HCT116 (cell line): ENCODE measurements at regions not wholly inside any gene's neighbourhood (a gene's known extent, or its start where the extent isn't known, plus 50 kb on each side); places are given as distances from the start of the nearest gene placed in this dataset.

Experiments
- ATAC-seq: fragments of 200-7000 bp; cut with Tn5 transposase; 2 replicates; pipeline ENCODE4 v1.9.1; 2020; ENCODE audit warnings: mild to moderate bottlenecking, moderate library complexity
- BruUV-seq: library from RNA; stranded (reverse); fragments of 400-500 nt; replicated peaks from 2 replicates; lab custom pipeline; 2021; lab: Mats Ljungman, UMichigan
- CTCF ChIA-PET: fragments of 300-600 bp; sonication (Branson Sonifier 250); formaldehyde crosslinking; loops from one replicate; lab custom pipeline; 2021; ENCODE audit warnings: antibody characterized with exemption; lab: Charles Lee
- POLR2A ChIA-PET: fragments of 300-600, 350-600 bp; sonication (Branson Sonifier 250); formaldehyde crosslinking; loops from one replicate; lab custom pipeline; 2021; ENCODE audit warnings: antibody characterized with exemption; lab: Charles Lee
- RAD21 ChIA-PET, 2 experiments: fragments of 300-600 bp; sonication (Branson Sonifier 250); formaldehyde crosslinking; loops; one replicate each; lab custom pipeline; 2023; ENCODE audit warnings: low total read pairs in 2 of 2; ENCODE audit not compliant: uncharacterized antibody in 2 of 2, unreplicated experiment in 2 of 2, low non-redundant PET in 1 of 2; lab: Charles Lee
- DNase-seq: peaks from one replicate; pipeline ENCODE4 v3.0.0-alpha.2; 2010; ENCODE audit warnings: low read depth, low spot score
- H2AFZ ChIP-seq: fragments of 200-600 bp; shearing (Covaris generic), sonication (generic); 2 replicates; pipeline ENCODE4 v1.6.1; 2017; ENCODE audit warnings: low read depth, mixed run types, mixed read lengths, antibody characterized with exemption, low read length; ENCODE audit not compliant: poor library complexity, severe bottlenecking
- H3K27ac ChIP-seq: 2 replicates; pipeline ENCODE4 v1.5.1; 2012; ENCODE audit warnings: low read depth, low read length
- H3K27me3 ChIP-seq: fragments of 200-600 bp; sonication (generic); 2 replicates; pipeline ENCODE4 v1.6.1; 2016; ENCODE audit warnings: mixed run types, low read length, mixed read lengths; ENCODE audit not compliant: insufficient read depth
- H3K36me3 ChIP-seq, 2 experiments: fragments of 200-500 bp in 1 of 2; fragments of 200-600 bp in 1 of 2; sonication (Bioruptor generic) in 1 of 2; sonication (generic) in 1 of 2; 2 replicates each; pipeline versions ENCODE4 v1.5.1 to v1.6.1; 2014 to 2016; ENCODE audit warnings: low read length in 2 of 2, inconsistent platforms in 1 of 2, mixed read lengths in 1 of 2, mixed run types in 1 of 2; ENCODE audit not compliant: insufficient read depth in 2 of 2, control insufficient read depth in 1 of 2
- H3K4me1 ChIP-seq, 2 experiments: fragments of 200-600 bp in 1 of 2; sonication (generic) in 1 of 2; 2 replicates each; pipeline versions ENCODE4 v1.5.1 to v1.6.1; 2012 to 2017; ENCODE audit warnings: low read length in 2 of 2, inconsistent platforms in 1 of 2, mild to moderate bottlenecking in 1 of 2, mixed read lengths in 1 of 2, mixed run types in 1 of 2, moderate library complexity in 1 of 2; ENCODE audit not compliant: insufficient read depth in 2 of 2, control insufficient read depth in 1 of 2
- H3K4me2 ChIP-seq: fragments of 200-600 bp; sonication (generic); 2 replicates; pipeline ENCODE4 v1.6.1; 2017; ENCODE audit warnings: mixed run types, low read length, mixed read lengths
- H3K4me3 ChIP-seq, 2 experiments: fragments of 200-600 bp in 1 of 2; sonication (generic) in 1 of 2; replicated peaks in 1 of 2; 2 replicates each; pipeline ENCODE4 v1.5.1; 2011 to 2016; ENCODE audit warnings: low read length in 2 of 2, control low read depth in 1 of 2, low read depth in 1 of 2, mild to moderate bottlenecking in 1 of 2, mixed read lengths in 1 of 2, mixed run types in 1 of 2
- H3K79me2 ChIP-seq: fragments of 200-600 bp; sonication (generic); 2 replicates; pipeline ENCODE4 v1.6.1; 2017; ENCODE audit warnings: mild to moderate bottlenecking, mixed run types, low read length, moderate library complexity, mixed read lengths; ENCODE audit not compliant: insufficient read depth
- H3K9ac ChIP-seq: fragments of 200-600 bp; sonication (generic); 2 replicates; pipeline ENCODE4 v1.6.1; 2016; ENCODE audit warnings: low read length, mixed read lengths
- H3K9me2 ChIP-seq: fragments of 200-600 bp; sonication (generic), shearing (Covaris generic); 2 replicates; pipeline ENCODE4 v1.6.1; 2017; ENCODE audit warnings: mixed run types, mild to moderate bottlenecking, moderate library complexity; ENCODE audit not compliant: insufficient read depth
- H3K9me3 ChIP-seq, 2 experiments: fragments of 200-500 bp in 1 of 2; fragments of 200-600 bp in 1 of 2; sonication (Bioruptor generic) in 1 of 2; sonication (generic) in 1 of 2; 2 replicates each; pipeline ENCODE4 v1.6.1; 2014 to 2017; ENCODE audit warnings: low read length in 2 of 2, mixed read lengths in 2 of 2, inconsistent platforms in 1 of 2, low read depth in 1 of 2, mild to moderate bottlenecking in 1 of 2, mixed run types in 1 of 2, moderate library complexity in 1 of 2; ENCODE audit not compliant: control insufficient read depth in 1 of 2, insufficient read depth in 1 of 2
- H4K20me1 ChIP-seq: fragments of 200-600 bp; sonication (generic), shearing (Covaris generic); 2 replicates; pipeline ENCODE4 v1.6.1; 2017; ENCODE audit warnings: mixed run types, mild to moderate bottlenecking, moderate library complexity; ENCODE audit not compliant: insufficient read depth
- ATF3 ChIP-seq: IDR thresholded peaks from 2 replicates; pipeline ENCODE4 v1.6.1; 2012
- CBX3 ChIP-seq: IDR thresholded peaks from 2 replicates; pipeline ENCODE4 v1.6.1; 2012; ENCODE audit warnings: low read depth
- CEBPB ChIP-seq: IDR thresholded peaks from 2 replicates; pipeline ENCODE4 v1.6.1; 2012; ENCODE audit warnings: low read depth
- EGR1 ChIP-seq: IDR thresholded peaks from 2 replicates; pipeline ENCODE4 v1.6.1; 2012; ENCODE audit warnings: low read depth
- EZH2 ChIP-seq: fragments of 200-600 bp; sonication (generic); IDR thresholded peaks from 2 replicates; pipeline ENCODE4 v1.6.1; 2017; ENCODE audit warnings: antibody characterized with exemption, mixed run types
- EZH2phosphoT487 ChIP-seq: fragments of 200-600 bp; IDR thresholded peaks from 2 replicates; pipeline ENCODE4 v1.6.1; 2018; ENCODE audit warnings: antibody characterized with exemption, borderline replicate concordance
- POLR2A ChIP-seq: IDR thresholded peaks from 2 replicates; pipeline ENCODE4 v1.7.0; 2011; ENCODE audit warnings: borderline replicate concordance; ENCODE audit not compliant: insufficient read depth, insufficient read length; ENCODE audit errors: extremely low read depth
- POLR2AphosphoS5 ChIP-seq: IDR thresholded peaks from 2 replicates; pipeline ENCODE4 v1.6.1; 2011; ENCODE audit warnings: mild to moderate bottlenecking, low read depth, low read length, moderate library complexity
- REST ChIP-seq: IDR thresholded peaks from 2 replicates; pipeline ENCODE4 v1.6.1; 2012; ENCODE audit warnings: low read depth
- SRF ChIP-seq: IDR thresholded peaks from 2 replicates; pipeline ENCODE4 v1.6.1; 2012; ENCODE audit warnings: low read depth
- TCF7L2 ChIP-seq: IDR thresholded peaks from 2 replicates; pipeline ENCODE4 v1.7.0; 2011; ENCODE audit warnings: borderline replicate concordance, inconsistent platforms; ENCODE audit not compliant: insufficient read depth, insufficient read length; ENCODE audit errors: extremely low read depth
- YY1 ChIP-seq: IDR thresholded peaks from 2 replicates; pipeline ENCODE4 v1.6.1; 2011; ENCODE audit warnings: low read length, low read depth, moderate library complexity, mild to moderate bottlenecking; ENCODE audit not compliant: insufficient replicate concordance; ENCODE audit errors: extremely low read depth
- ZFX ChIP-seq: fragments of 450-650 bp; IDR thresholded peaks from 2 replicates; pipeline ENCODE4 v1.6.1; 2017
- ZNF274 ChIP-seq: fragments of 200-500 bp; sonication (Bioruptor generic); IDR thresholded peaks from 2 replicates; pipeline ENCODE4 v1.6.1; 2014; ENCODE audit warnings: mild to moderate bottlenecking, low read depth, low read length, inconsistent platforms
- intact Hi-C: fragments of 100-400 bp; cut with micrococcal nuclease; formaldehyde crosslinking; loops from 2 replicates; pipeline ENCODE4 v1.10.0; 2022
- TF ChIP-seq, protein P1 (sequence below): IDR thresholded peaks from 2 replicates; pipeline ENCODE4 v1.6.1; 2011; ENCODE audit warnings: mild to moderate bottlenecking, low read length, moderate library complexity; ENCODE audit not compliant: insufficient replicate concordance; ENCODE audit errors: extremely low read depth

DNA sequence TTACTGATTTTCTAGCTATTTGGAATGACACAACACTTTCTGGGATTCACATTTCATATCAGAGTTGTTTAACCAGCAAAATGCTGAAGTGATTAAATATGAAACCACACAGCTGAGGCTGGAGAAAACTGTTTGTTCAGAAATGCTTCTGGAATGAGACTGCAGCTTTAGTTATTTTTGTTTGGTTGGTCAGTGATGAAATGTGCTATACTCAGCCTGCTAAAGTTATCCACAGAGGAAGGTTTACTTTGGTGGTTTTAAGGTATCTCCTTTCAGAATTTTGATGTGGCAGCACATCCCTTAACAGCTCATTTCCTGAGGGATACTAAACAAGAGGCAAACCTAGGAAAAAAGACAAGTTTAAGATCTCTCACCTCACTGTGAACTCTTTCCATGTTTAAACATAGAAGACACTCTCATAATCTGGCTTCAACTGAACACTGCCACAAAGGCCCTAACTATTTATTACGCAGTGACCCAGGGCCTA lies 106.6 kb upstream of the PDE5A start:
- Histone ChIP-seq H2AFZ (no peak overlapping the region), H3K27me3 (no peaks in the 10 kb centered on the region), H3K79me2 (no peaks in the 10 kb centered on the region), H3K4me2 (no peak overlapping the region), H4K20me1 (no peaks in the 10 kb centered on the region), H3K36me3 (no peaks in the 10 kb centered on the region), H3K9me2 (no peaks in the 10 kb centered on the region), H3K4me3 (no peak overlapping the region), H3K27ac (no peak overlapping the region), H3K9ac (no peak overlapping the region), H3K4me1 (peaks cover 0 to 2% of the 10 kb centered on the region in 2 experiments; a peak in 2 of 4 replicates), H3K9me3 (no peaks in the 10 kb centered on the region)
- intact Hi-C loops = no loop called here
- POLR2A ChIA-PET = no interaction called here
- no TSS peak for BruUV-seq
- ATAC-seq = no peak
- TF ChIP-seq SRF (no peak), CEBPB (no peak), ATF3 (no peak), POLR2AphosphoS5 (no peak), ZNF274 (no peak), CBX3 (no peak), EZH2phosphoT487 (no peak), ZFX (no peak), POLR2A (no peak), TCF7L2 (no peak), YY1 (no peak)
- RAD21 ChIA-PET = no interaction called here
- CTCF ChIA-PET = interaction anchor here (1.2 kb wide), 1 partner anchor 107 kb away, joined by 3 read pairs; the partner anchor contains the start of gene PDE5A
- DNase-seq = no peak

GRCh38 chr4:119733431-119733830 lies 104.8 kb upstream of the PDE5A start:
- Histone ChIP-seq H4K20me1 (no peaks in the 10 kb centered on the region), H3K9me2 (no peaks in the 10 kb centered on the region), H3K36me3 (no peaks in the 10 kb centered on the region), H3K27me3 (no peaks in the 10 kb centered on the region), H3K4me2 (no peak overlapping the region), H2AFZ (no peak overlapping the region), H3K4me1 (peaks cover 0 to 15% of the 10 kb centered on the region in 2 experiments; a peak in 2 of 4 replicates), H3K79me2 (no peaks in the 10 kb centered on the region), H3K9ac (no peak overlapping the region), H3K27ac (no peak overlapping the region), H3K9me3 (no peaks in the 10 kb centered on the region), H3K4me3 (no peak overlapping the region)
- no TSS peak for BruUV-seq
- CTCF ChIA-PET = no interaction called here
- DNase-seq (no peak), ATAC-seq (no peak)
- intact Hi-C loops = no loop called here
- RAD21 ChIA-PET = no interaction called here
- POLR2A ChIA-PET = no interaction called here
- no peak for TF ChIP-seq EZH2phosphoT487
- TF ChIP-seq ZFX = no peak
- no peak for TF ChIP-seq EZH2
- no peak for TF ChIP-seq CEBPB
- TF ChIP-seq ZNF274 = no peak
- TF ChIP-seq SRF = no peak
- TF ChIP-seq REST = no peak
- TF ChIP-seq EGR1 = no peak
- TF ChIP-seq, protein P1, sequence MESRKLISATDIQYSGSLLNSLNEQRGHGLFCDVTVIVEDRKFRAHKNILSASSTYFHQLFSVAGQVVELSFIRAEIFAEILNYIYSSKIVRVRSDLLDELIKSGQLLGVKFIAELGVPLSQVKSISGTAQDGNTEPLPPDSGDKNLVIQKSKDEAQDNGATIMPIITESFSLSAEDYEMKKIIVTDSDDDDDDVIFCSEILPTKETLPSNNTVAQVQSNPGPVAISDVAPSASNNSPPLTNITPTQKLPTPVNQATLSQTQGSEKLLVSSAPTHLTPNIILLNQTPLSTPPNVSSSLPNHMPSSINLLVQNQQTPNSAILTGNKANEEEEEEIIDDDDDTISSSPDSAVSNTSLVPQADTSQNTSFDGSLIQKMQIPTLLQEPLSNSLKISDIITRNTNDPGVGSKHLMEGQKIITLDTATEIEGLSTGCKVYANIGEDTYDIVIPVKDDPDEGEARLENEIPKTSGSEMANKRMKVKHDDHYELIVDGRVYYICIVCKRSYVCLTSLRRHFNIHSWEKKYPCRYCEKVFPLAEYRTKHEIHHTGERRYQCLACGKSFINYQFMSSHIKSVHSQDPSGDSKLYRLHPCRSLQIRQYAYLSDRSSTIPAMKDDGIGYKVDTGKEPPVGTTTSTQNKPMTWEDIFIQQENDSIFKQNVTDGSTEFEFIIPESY = no peak
- TF ChIP-seq YY1 = no peak
